NT2/D1 (cell line): ENCODE measurements at regions not wholly inside any gene's neighbourhood (a gene's known extent, or its start where the extent isn't known, plus 50 kb on each side); places are given as distances from the start of the nearest gene placed in this dataset.

Experiments used
- SUZ12 ChIP-seq: IDR thresholded peaks from 2 replicates; pipeline ENCODE4 v1.6.1; 2011; ENCODE audit not compliant: insufficient read length, insufficient read depth; ENCODE audit errors: extremely low read depth
- YY1 ChIP-seq: IDR thresholded peaks from 2 replicates; pipeline ENCODE4 v1.6.1; 2011; ENCODE audit not compliant: insufficient read length, insufficient read depth
- ZNF274 ChIP-seq: IDR thresholded peaks from 2 replicates; pipeline ENCODE4 v1.6.1; 2011; ENCODE audit warnings: mild to moderate bottlenecking, low read depth, low read length

DNA sequence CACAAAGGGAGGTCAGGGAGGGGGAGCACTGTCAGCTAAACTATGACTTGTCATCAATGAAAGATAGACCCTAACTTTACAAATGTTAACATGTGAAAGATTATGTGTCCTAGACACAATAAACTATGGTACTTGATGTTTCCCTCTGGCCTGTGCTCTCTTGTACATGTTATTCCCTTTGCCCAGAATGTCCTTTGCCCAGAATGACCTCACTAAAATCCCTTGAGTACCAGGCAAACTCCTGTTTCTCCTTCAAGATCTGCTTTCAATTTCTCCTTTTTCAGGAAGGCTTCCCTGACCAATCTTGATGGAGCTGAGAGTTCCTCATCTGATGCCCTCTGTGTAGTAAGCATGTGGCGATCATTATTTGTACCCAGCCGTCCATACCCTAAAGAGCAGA lies 143.1 kb downstream of the ZNF365 start:
- no peak for TF ChIP-seq SUZ12
- no peak for TF ChIP-seq YY1
- no peak for TF ChIP-seq ZNF274
